ENCODE measurements at regions not wholly inside any gene's neighbourhood (a gene's known extent, or its start where the extent isn't known, plus 50 kb on each side); places are given as distances from the start of the nearest gene placed in this dataset.

DNA sequence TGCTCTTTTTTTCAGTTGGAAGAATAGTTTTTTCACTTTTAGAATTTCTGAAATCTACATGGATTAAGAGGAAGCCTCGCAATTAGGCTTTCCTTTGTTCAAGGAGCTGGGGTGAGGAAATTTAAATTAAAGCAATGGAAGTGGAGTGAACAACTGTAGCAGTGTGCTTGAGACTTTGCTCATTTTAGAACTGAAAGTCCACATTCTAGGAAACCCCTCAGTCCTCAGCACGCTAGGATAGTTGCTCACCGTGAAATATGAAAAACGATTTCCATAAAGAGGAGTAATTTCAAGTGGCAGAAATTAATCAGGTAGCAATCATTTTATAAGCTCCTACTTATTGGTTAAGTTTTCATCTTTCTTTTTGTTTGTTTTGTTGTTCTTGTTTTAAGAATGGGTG lies 243.0 kb upstream of the ITGA1 start:
- H3K4me1 ChIP-seq (ENCODE audit: control insufficient read depth, insufficient read depth, low read depth, low read length): no peaks in the 10 kb centered on the region
- H2AFZ ChIP-seq (ENCODE audit: low read depth, low read length): no peak overlapping the region
- no peak overlapping the region for H3K14ac ChIP-seq (ENCODE audit: low read length in 2 of 2)
- H3K4me3 ChIP-seq (ENCODE audit: insufficient read depth in 1 of 2, low read depth in 1 of 2, low read length in 2 of 2): no peak overlapping the region
- H3K23ac ChIP-seq (ENCODE audit: low read length in 2 of 2): no peak overlapping the region
- H2BK120ac ChIP-seq (ENCODE audit: low read depth, low read length): no peak overlapping the region
- H3K18ac ChIP-seq (ENCODE audit: low read depth in 1 of 2, low read length in 2 of 2): no peak overlapping the region
- H2BK12ac ChIP-seq (ENCODE audit: low read length in 2 of 2): no peak overlapping the region
- no peak overlapping the region for H2BK15ac ChIP-seq (ENCODE audit: low read depth, poor library complexity, severe bottlenecking)
- H3K36me3 ChIP-seq (ENCODE audit: control insufficient read depth in 1 of 2, insufficient read depth in 2 of 2, low read depth in 1 of 2, low read length in 2 of 2): no peaks in the 10 kb centered on the region
- H2AK5ac ChIP-seq (ENCODE audit: low read length, severe bottlenecking): no peak overlapping the region
- no peak overlapping the region for H3K4ac ChIP-seq (ENCODE audit: low read depth in 1 of 2, low read length in 2 of 2)
- H4K8ac ChIP-seq (ENCODE audit: low read length): no peak overlapping the region
- H3K79me1 ChIP-seq (replicated peaks; ENCODE audit: low read length, poor library complexity, severe bottlenecking): no peaks in the 10 kb centered on the region
- no peaks in the 10 kb centered on the region for H3K27me3 ChIP-seq (ENCODE audit: control insufficient read depth in 1 of 2, insufficient read depth in 1 of 2, low read length in 2 of 2)
- H2BK5ac ChIP-seq (ENCODE audit: low read depth, low read length, poor library complexity, severe bottlenecking): no peak overlapping the region
- no peak for DNase-seq
- no peaks in the 10 kb centered on the region for H3K9me3 ChIP-seq (ENCODE audit: control insufficient read depth, low read length)
- no peak overlapping the region for H4K91ac ChIP-seq (ENCODE audit: low read length)
- H3K27ac ChIP-seq (ENCODE audit: low read length, poor library complexity, severe bottlenecking): no peak overlapping the region
- WGBS: 91% methylated on average over 1 of the region's 4 CpGs
- no peak overlapping the region for H3K4me2 ChIP-seq (ENCODE audit: low read length, poor library complexity, severe bottlenecking)
- no peak overlapping the region for H3K9ac ChIP-seq (ENCODE audit: low read length)

DNA sequence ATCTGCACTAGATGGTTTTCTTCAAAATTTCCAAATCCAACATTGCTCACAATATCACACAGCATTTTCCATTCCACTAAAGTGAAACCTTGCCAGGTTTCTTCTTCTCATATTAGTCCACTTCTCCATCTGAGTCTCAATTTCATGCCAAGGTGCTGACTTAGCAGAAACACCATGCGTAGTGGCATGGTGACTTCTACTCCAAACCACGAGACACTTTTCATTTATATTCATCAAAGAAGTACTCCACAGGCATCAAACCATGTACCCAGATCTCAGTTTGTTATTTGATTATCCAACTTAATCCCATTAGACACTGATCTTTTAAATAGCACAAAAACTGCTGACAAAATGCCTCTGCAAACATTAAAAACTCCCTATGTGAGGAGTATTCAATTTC lies 233.4 kb upstream of the ITGA1 start:
- no peaks in the 10 kb centered on the region for H3K79me1 ChIP-seq (replicated peaks; ENCODE audit: low read length, poor library complexity, severe bottlenecking)
- H2AK5ac ChIP-seq (ENCODE audit: low read length, severe bottlenecking): no peak overlapping the region
- no peaks in the 10 kb centered on the region for H3K4me1 ChIP-seq (ENCODE audit: control insufficient read depth, insufficient read depth, low read depth, low read length)
- H3K27ac ChIP-seq (ENCODE audit: low read length, poor library complexity, severe bottlenecking): no peak overlapping the region
- no peak for DNase-seq
- no peak overlapping the region for H2BK5ac ChIP-seq (ENCODE audit: low read depth, low read length, poor library complexity, severe bottlenecking)
- H3K9ac ChIP-seq (ENCODE audit: low read length): no peak overlapping the region
- H4K91ac ChIP-seq (ENCODE audit: low read length): no peak overlapping the region
- no peak overlapping the region for H4K8ac ChIP-seq (ENCODE audit: low read length)
- no peak overlapping the region for H3K4me3 ChIP-seq (ENCODE audit: insufficient read depth in 1 of 2, low read depth in 1 of 2, low read length in 2 of 2)
- no peak overlapping the region for H3K14ac ChIP-seq (ENCODE audit: low read length in 2 of 2)
- H3K4ac ChIP-seq (ENCODE audit: low read depth in 1 of 2, low read length in 2 of 2): no peak overlapping the region
- H3K23ac ChIP-seq (ENCODE audit: low read length in 2 of 2): no peak overlapping the region
- no peak overlapping the region for H3K18ac ChIP-seq (ENCODE audit: low read depth in 1 of 2, low read length in 2 of 2)
- H3K36me3 ChIP-seq (ENCODE audit: control insufficient read depth in 1 of 2, insufficient read depth in 2 of 2, low read depth in 1 of 2, low read length in 2 of 2): no peaks in the 10 kb centered on the region
- 94% methylated on average over 2 of the region's 2 CpGs for WGBS
- H3K4me2 ChIP-seq (ENCODE audit: low read length, poor library complexity, severe bottlenecking): no peak overlapping the region
- H3K9me3 ChIP-seq (ENCODE audit: control insufficient read depth, low read length): no peaks in the 10 kb centered on the region
- H2BK15ac ChIP-seq (ENCODE audit: low read depth, poor library complexity, severe bottlenecking): no peak overlapping the region
- H2AFZ ChIP-seq (ENCODE audit: low read depth, low read length): no peak overlapping the region
- H2BK120ac ChIP-seq (ENCODE audit: low read depth, low read length): no peak overlapping the region
- no peak overlapping the region for H2BK12ac ChIP-seq (ENCODE audit: low read length in 2 of 2)
- no peaks in the 10 kb centered on the region for H3K27me3 ChIP-seq (ENCODE audit: control insufficient read depth in 1 of 2, insufficient read depth in 1 of 2, low read length in 2 of 2)

DNA sequence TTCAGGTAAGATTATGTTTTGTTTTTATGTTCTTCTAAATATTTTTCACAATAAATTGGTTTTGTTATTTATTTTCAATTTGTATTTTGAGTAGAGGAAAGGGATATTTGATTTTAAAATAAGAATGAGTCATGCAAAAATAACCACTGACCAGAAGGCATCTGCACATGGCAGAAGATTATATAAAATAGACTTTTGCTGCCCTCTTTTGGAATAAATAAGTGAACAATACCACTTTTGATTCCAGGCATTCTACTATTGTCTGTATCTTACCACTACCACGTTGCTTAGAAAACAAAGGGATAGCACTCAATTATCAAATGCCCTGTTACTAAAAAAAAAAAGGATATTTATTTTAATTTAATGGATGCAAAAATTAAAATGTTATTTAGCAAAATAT lies 227.3 kb upstream of the ITGA1 start:
- Histone ChIP-seq H2AFZ (ENCODE audit: low read depth, low read length) (no peak overlapping the region), H2AK5ac (ENCODE audit: low read length, severe bottlenecking) (no peak overlapping the region), H3K18ac (ENCODE audit: low read depth in 1 of 2, low read length in 2 of 2) (no peak overlapping the region), H3K79me1 (replicated peaks; ENCODE audit: low read length, poor library complexity, severe bottlenecking) (no peaks in the 10 kb centered on the region), H2BK5ac (ENCODE audit: low read depth, low read length, poor library complexity, severe bottlenecking) (no peak overlapping the region), H3K36me3 (ENCODE audit: control insufficient read depth in 1 of 2, insufficient read depth in 2 of 2, low read depth in 1 of 2, low read length in 2 of 2) (no peaks in the 10 kb centered on the region), H3K27ac (ENCODE audit: low read length, poor library complexity, severe bottlenecking) (no peak overlapping the region), H4K8ac (ENCODE audit: low read length) (no peak overlapping the region), H3K4me3 (ENCODE audit: insufficient read depth in 1 of 2, low read depth in 1 of 2, low read length in 2 of 2) (no peak overlapping the region), H3K4me1 (ENCODE audit: control insufficient read depth, insufficient read depth, low read depth, low read length) (no peaks in the 10 kb centered on the region), H2BK12ac (ENCODE audit: low read length in 2 of 2) (no peak overlapping the region), H4K91ac (ENCODE audit: low read length) (no peak overlapping the region), H3K9me3 (ENCODE audit: control insufficient read depth, low read length) (no peaks in the 10 kb centered on the region), H3K9ac (ENCODE audit: low read length) (no peak overlapping the region), H2BK120ac (ENCODE audit: low read depth, low read length) (no peak overlapping the region), H2BK15ac (ENCODE audit: low read depth, poor library complexity, severe bottlenecking) (no peak overlapping the region), H3K23ac (ENCODE audit: low read length in 2 of 2) (no peak overlapping the region), H3K4me2 (ENCODE audit: low read length, poor library complexity, severe bottlenecking) (no peak overlapping the region), H3K4ac (ENCODE audit: low read depth in 1 of 2, low read length in 2 of 2) (no peak overlapping the region), H3K14ac (ENCODE audit: low read length in 2 of 2) (no peak overlapping the region), H3K27me3 (ENCODE audit: control insufficient read depth in 1 of 2, insufficient read depth in 1 of 2, low read length in 2 of 2) (peaks cover 0 to 15% of the 10 kb centered on the region in 2 experiments)
- DNase-seq: peak; percentile 35
- WGBS: no CpG with 5 or more reads among the region's 1 CpG

DNA sequence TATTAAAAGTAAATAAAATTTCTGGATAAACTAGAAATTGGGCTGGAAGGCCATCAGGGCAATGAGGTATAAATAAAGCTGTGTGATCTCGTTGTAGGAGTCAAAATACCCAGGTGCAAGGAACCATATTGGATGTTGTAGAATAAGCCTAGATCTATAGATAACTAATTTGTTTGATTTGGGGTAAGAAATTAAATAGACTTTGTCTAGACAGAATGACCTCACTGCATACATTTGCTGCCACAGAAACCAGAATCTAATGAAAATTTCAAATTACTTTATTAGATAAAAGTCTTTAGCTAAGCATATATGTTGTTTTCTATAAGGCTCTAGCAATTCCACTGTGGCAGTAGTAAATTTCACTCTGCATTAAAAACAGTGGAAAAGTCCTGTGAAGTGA lies 225.2 kb upstream of the ITGA1 start:
- H3K4me3 ChIP-seq (ENCODE audit: insufficient read depth in 1 of 2, low read depth in 1 of 2, low read length in 2 of 2): no peak overlapping the region
- no peak overlapping the region for H2AFZ ChIP-seq (ENCODE audit: low read depth, low read length)
- no peak for DNase-seq
- H3K4me2 ChIP-seq (ENCODE audit: low read length, poor library complexity, severe bottlenecking): no peak overlapping the region
- H2AK5ac ChIP-seq (ENCODE audit: low read length, severe bottlenecking): no peak overlapping the region
- H3K4me1 ChIP-seq (ENCODE audit: control insufficient read depth, insufficient read depth, low read depth, low read length): no peaks in the 10 kb centered on the region
- H2BK5ac ChIP-seq (ENCODE audit: low read depth, low read length, poor library complexity, severe bottlenecking): no peak overlapping the region
- no peak overlapping the region for H3K18ac ChIP-seq (ENCODE audit: low read depth in 1 of 2, low read length in 2 of 2)
- H2BK15ac ChIP-seq (ENCODE audit: low read depth, poor library complexity, severe bottlenecking): no peak overlapping the region
- no peaks in the 10 kb centered on the region for H3K36me3 ChIP-seq (ENCODE audit: control insufficient read depth in 1 of 2, insufficient read depth in 2 of 2, low read depth in 1 of 2, low read length in 2 of 2)
- no peak overlapping the region for H2BK12ac ChIP-seq (ENCODE audit: low read length in 2 of 2)
- H3K14ac ChIP-seq (ENCODE audit: low read length in 2 of 2): no peak overlapping the region
- no peak overlapping the region for H3K23ac ChIP-seq (ENCODE audit: low read length in 2 of 2)
- H4K8ac ChIP-seq (ENCODE audit: low read length): no peak overlapping the region
- H3K79me1 ChIP-seq (replicated peaks; ENCODE audit: low read length, poor library complexity, severe bottlenecking): no peaks in the 10 kb centered on the region
- H3K4ac ChIP-seq (ENCODE audit: low read depth in 1 of 2, low read length in 2 of 2): no peak overlapping the region
- H3K9me3 ChIP-seq (ENCODE audit: control insufficient read depth, low read length): no peaks in the 10 kb centered on the region
- no peak overlapping the region for H4K91ac ChIP-seq (ENCODE audit: low read length)
- H3K27me3 ChIP-seq (ENCODE audit: control insufficient read depth in 1 of 2, insufficient read depth in 1 of 2, low read length in 2 of 2): peaks cover 0 to 18% of the 10 kb centered on the region in 2 experiments
- no peak overlapping the region for H3K9ac ChIP-seq (ENCODE audit: low read length)
- WGBS: 91% methylated on average over 1 of the region's 1 CpG
- H2BK120ac ChIP-seq (ENCODE audit: low read depth, low read length): no peak overlapping the region
- H3K27ac ChIP-seq (ENCODE audit: low read length, poor library complexity, severe bottlenecking): no peak overlapping the region
